CD4-positive, CD25-positive, alpha-beta regulatory T cell (primary cell): ENCODE measurements at regions not wholly inside any gene's neighbourhood (a gene's known extent, or its start where the extent isn't known, plus 50 kb on each side); places are given as distances from the start of the nearest gene placed in this dataset.

Experiments used
- ATAC-seq, 2 donors: fragments of 150-1000 bp; cut with Tn5 transposase; one replicate each; pipeline ENCODE4 v1.10.0; 2021; ENCODE audit warnings: low read depth in 2 of 2, moderate number of reproducible peaks in 2 of 2, moderate library complexity in 1 of 2
- DNase-seq, 3 donors: peaks; one replicate each; pipeline versions ENCODE4 v3.0.0 to v3.0.0-alpha.2; 2012 to 2022; ENCODE audit warnings: mixed read lengths in 1 of 3
- H3K27ac ChIP-seq: one replicate; pipeline ENCODE4 v1.7.0; 2013; ENCODE audit warnings: mild to moderate bottlenecking, low read length; ENCODE audit not compliant: insufficient read depth, poor library complexity, severe bottlenecking
- H3K27me3 ChIP-seq: one replicate; pipeline ENCODE4 v1.7.0; 2013; ENCODE audit warnings: low read length; ENCODE audit not compliant: control insufficient read depth, insufficient read depth
- H3K36me3 ChIP-seq: one replicate; pipeline ENCODE4 v1.7.0; 2013; ENCODE audit warnings: mild to moderate bottlenecking, low read length, moderate library complexity; ENCODE audit not compliant: control insufficient read depth, insufficient read depth
- H3K4me1 ChIP-seq: 2 replicates; pipeline ENCODE4 v1.7.0; 2013; ENCODE audit warnings: mild to moderate bottlenecking, low read length; ENCODE audit not compliant: insufficient read depth, control insufficient read depth, poor library complexity, severe bottlenecking
- H3K4me3 ChIP-seq: one replicate; pipeline ENCODE4 v1.7.0; 2013; ENCODE audit warnings: low read depth, mild to moderate bottlenecking, low read length, moderate library complexity
- H3K9me3 ChIP-seq, 2 experiments: 1 replicate in 1 of 2; 2 replicates in 1 of 2; pipeline ENCODE4 v1.7.0; 2013; ENCODE audit warnings: low read length in 2 of 2, mild to moderate bottlenecking in 1 of 2, moderate library complexity in 1 of 2; ENCODE audit not compliant: control insufficient read depth in 2 of 2
- H3K27ac Mint-ChIP-seq, 3 donors: one replicate each; pipeline ENCODE4 v1.8.0; 2020 to 2022; ENCODE audit warnings: mild to moderate bottlenecking in 3 of 3, mixed read lengths in 3 of 3, moderate library complexity in 2 of 3
- H3K27me3 Mint-ChIP-seq: one replicate; pipeline ENCODE4 v1.8.0; 2022; ENCODE audit warnings: mild to moderate bottlenecking, mixed read lengths
- H3K36me3 Mint-ChIP-seq: one replicate; pipeline ENCODE4 v1.8.0; 2020; ENCODE audit warnings: mixed read lengths
- H3K4me1 Mint-ChIP-seq, 4 donors: one replicate each; pipeline ENCODE4 v1.8.0; 2020 to 2022; ENCODE audit warnings: mixed read lengths in 4 of 4, mild to moderate bottlenecking in 1 of 4
- H3K4me3 Mint-ChIP-seq, 4 donors: one replicate each; pipeline ENCODE4 v1.8.0; 2020 to 2022; ENCODE audit warnings: mild to moderate bottlenecking in 4 of 4, mixed read lengths in 4 of 4, moderate library complexity in 3 of 4
- H3K9me3 Mint-ChIP-seq, 7 donors: one replicate each; pipeline ENCODE4 v1.8.0; 2020 to 2022; ENCODE audit warnings: mixed read lengths in 7 of 7, mild to moderate bottlenecking in 3 of 7, moderate library complexity in 2 of 7

GRCh38 chr4:25474690-25475089, 97.6 kb downstream of the ANAPC4 start:
- ATAC-seq (no peak), DNase-seq (no peak)
- H3K4me1 ChIP-seq = no peaks in the 10 kb centered on the region
- H3K27me3 ChIP-seq = no peaks in the 10 kb centered on the region
- Mint-ChIP-seq H3K4me1 (no peaks in the 10 kb centered on the region), H3K27me3 (peaks cover 6% of the 10 kb centered on the region), H3K36me3 (no peaks in the 10 kb centered on the region), H3K27ac (no peak overlapping the region), H3K9me3 (peaks cover 0 to 19% (median 3%) of the 10 kb centered on the region in 7 donors), H3K4me3 (no peak overlapping the region)
- no peak overlapping the region for H3K4me3 ChIP-seq
- no peaks in the 10 kb centered on the region for H3K9me3 ChIP-seq
- no peak overlapping the region for H3K27ac ChIP-seq
- H3K36me3 ChIP-seq = no peaks in the 10 kb centered on the region

DNA sequence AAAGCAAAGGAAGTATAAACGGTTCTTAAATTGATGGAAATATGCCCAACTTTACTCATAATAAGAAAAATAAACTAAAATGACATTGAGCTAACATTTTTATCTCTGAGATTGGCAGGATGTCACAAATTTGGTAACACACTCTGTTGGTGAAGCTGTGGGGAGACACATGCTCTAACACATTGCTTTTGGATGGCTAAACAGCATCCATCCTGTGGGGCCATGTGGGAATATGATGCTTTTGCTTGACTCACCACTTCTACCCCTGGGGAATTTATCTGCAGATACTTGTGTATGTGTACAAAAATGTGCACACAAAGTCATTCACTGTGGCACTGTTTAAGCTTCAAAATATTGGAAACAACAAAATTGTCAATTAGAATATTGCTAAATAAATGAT, 100.2 kb downstream of the ANAPC4 start:
- no peak overlapping the region for H3K27ac Mint-ChIP-seq
- H3K4me1 ChIP-seq = no peaks in the 10 kb centered on the region
- no peaks in the 10 kb centered on the region for H3K4me1 Mint-ChIP-seq

DNA sequence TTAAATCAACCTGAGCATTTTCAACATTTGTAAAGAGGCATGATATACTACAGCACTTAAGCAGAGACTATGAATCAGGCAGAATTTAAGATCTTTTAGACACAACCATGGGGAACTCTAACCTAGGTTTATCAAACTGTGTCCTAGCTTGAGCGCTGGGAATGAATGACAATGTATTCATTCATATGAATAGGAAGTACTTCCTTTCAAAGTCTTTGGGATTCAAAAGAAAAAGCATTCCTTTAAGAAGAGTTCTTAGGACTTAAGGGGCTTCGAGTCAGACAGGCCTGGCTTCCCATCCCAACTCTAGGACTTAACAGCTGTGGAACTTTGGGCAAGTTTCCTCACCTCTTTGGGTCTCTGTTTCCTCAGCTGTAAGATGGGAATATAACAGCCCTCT, 104.6 kb downstream of the ANAPC4 start:
- Mint-ChIP-seq H3K27me3 (peaks cover 8% of the 10 kb centered on the region), H3K27ac (no peak overlapping the region), H3K36me3 (no peaks in the 10 kb centered on the region), H3K4me1 (no peaks in the 10 kb centered on the region), H3K9me3 (peaks cover 0 to 19% (median 3%) of the 10 kb centered on the region in 7 donors), H3K4me3 (no peak overlapping the region)
- H3K9me3 ChIP-seq = peaks cover 0 to under 1% of the 10 kb centered on the region in 2 experiments
- no peaks in the 10 kb centered on the region for H3K36me3 ChIP-seq
- no peaks in the 10 kb centered on the region for H3K4me1 ChIP-seq
- no peaks in the 10 kb centered on the region for H3K27me3 ChIP-seq
- DNase-seq = no peak
- no peak for ATAC-seq
- H3K27ac ChIP-seq = no peak overlapping the region
- no peak overlapping the region for H3K4me3 ChIP-seq

More for the DNA sequence above, 100.2 kb downstream of the ANAPC4 start:
- H3K27me3 ChIP-seq = no peaks in the 10 kb centered on the region
- H3K27ac ChIP-seq = no peak overlapping the region
- H3K27me3 Mint-ChIP-seq = peaks cover 10% of the 10 kb centered on the region
- peaks cover 0 to 10% (median 0%) of the 10 kb centered on the region in 7 donors for H3K9me3 Mint-ChIP-seq
- no peaks in the 10 kb centered on the region for H3K36me3 Mint-ChIP-seq
- ATAC-seq (no peak), DNase-seq (no peak)
- no peaks in the 10 kb centered on the region for H3K9me3 ChIP-seq
- no peak overlapping the region for H3K4me3 Mint-ChIP-seq
- H3K4me3 ChIP-seq = no peak overlapping the region
- H3K36me3 ChIP-seq = no peaks in the 10 kb centered on the region

DNA sequence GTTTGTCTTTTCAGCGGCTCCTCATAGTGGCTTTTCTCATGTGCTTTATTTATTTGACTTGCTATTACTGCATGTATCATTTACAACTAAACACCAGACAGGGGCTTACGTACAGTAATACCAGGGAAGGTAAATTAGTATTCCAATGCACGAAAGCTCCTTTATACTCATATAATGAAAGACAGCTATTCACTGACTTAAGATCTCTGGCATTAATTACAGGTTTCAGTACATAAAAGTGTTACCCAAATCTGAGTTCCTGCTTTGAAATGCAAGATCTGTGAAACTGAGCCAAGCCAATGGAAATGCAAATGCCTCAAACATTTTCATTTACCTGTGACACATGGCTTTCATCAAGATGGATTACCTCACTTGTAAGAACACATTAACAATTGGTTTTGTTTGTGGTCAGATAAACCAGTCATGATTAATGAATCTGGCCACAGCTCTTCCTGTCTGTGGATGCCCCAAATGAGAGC, 107.2 kb downstream of the ANAPC4 start:
- H3K9me3 Mint-ChIP-seq = peaks cover 0 to 23% (median 3%) of the 10 kb centered on the region in 7 donors
- Histone ChIP-seq H3K27ac (no peak overlapping the region), H3K9me3 (peaks cover 0 to 2% of the 10 kb centered on the region in 2 experiments), H3K27me3 (no peaks in the 10 kb centered on the region), H3K4me1 (no peaks in the 10 kb centered on the region), H3K4me3 (no peak overlapping the region), H3K36me3 (no peaks in the 10 kb centered on the region)
- no peak overlapping the region for H3K27ac Mint-ChIP-seq
- ATAC-seq (no peak), DNase-seq (no peak)
- peaks cover 5% of the 10 kb centered on the region for H3K27me3 Mint-ChIP-seq
- H3K36me3 Mint-ChIP-seq = no peaks in the 10 kb centered on the region
- no peak overlapping the region for H3K4me3 Mint-ChIP-seq
- H3K4me1 Mint-ChIP-seq = no peaks in the 10 kb centered on the region

- no peak overlapping the region for H3K4me3 ChIP-seq
- ATAC-seq (no peak), DNase-seq (no peak)
- no peak overlapping the region for H3K27ac ChIP-seq
- Mint-ChIP-seq H3K36me3 (no peaks in the 10 kb centered on the region), H3K27me3 (peaks cover 13% of the 10 kb centered on the region), H3K4me1 (no peaks in the 10 kb centered on the region), H3K9me3 (peaks cover 0 to 23% (median 3%) of the 10 kb centered on the region in 7 donors), H3K4me3 (peak overlapping the region in 1 of 4 donors; percentile 7), H3K27ac (no peak overlapping the region)
- H3K27me3 ChIP-seq = no peaks in the 10 kb centered on the region
- peaks cover 0 to 2% of the 10 kb centered on the region in 2 experiments for H3K9me3 ChIP-seq
- no peaks in the 10 kb centered on the region for H3K4me1 ChIP-seq
- no peaks in the 10 kb centered on the region for H3K36me3 ChIP-seq
These were observed 108.0 kb downstream of the ANAPC4 start for GRCh38 chr4:25485104-25485503.

- H3K27me3 ChIP-seq = no peaks in the 10 kb centered on the region
- H3K36me3 ChIP-seq = no peaks in the 10 kb centered on the region
- no peak overlapping the region for H3K4me3 ChIP-seq
- Mint-ChIP-seq H3K4me1 (no peaks in the 10 kb centered on the region), H3K27me3 (peaks cover 9% of the 10 kb centered on the region), H3K9me3 (peaks cover 0 to 23% (median 3%) of the 10 kb centered on the region in 7 donors), H3K27ac (no peak overlapping the region), H3K4me3 (no peak overlapping the region), H3K36me3 (no peaks in the 10 kb centered on the region)
- no peak overlapping the region for H3K27ac ChIP-seq
- H3K9me3 ChIP-seq = peaks cover 0 to 2% of the 10 kb centered on the region in 2 experiments
- no peak for DNase-seq
- H3K4me1 ChIP-seq = no peaks in the 10 kb centered on the region
- ATAC-seq = no peak
These were observed 109.1 kb downstream of the ANAPC4 start for GRCh38 chr4:25486171-25486570.

DNA sequence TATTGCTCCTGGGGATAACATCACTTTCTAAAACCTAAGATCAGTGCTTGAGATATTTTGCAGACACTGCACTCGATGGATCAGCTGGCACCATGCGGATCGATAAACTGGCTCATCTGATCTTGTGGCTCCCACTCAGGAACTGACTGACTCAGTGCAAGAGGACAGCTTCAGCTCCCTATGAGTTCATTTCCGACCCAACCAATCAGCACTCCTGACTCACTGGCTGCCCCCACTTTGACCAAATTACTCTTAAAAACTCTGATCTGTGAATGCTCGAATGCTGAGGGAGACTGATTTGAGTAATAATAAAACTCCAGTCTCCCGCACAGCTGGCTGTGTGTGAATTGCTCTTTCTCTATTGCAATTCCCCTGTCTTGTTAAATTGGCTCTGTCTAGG, 110.1 kb downstream of the ANAPC4 start:
- H3K36me3 ChIP-seq = no peaks in the 10 kb centered on the region
- H3K4me1 Mint-ChIP-seq = no peaks in the 10 kb centered on the region
- no peak overlapping the region for H3K27ac ChIP-seq
- H3K27me3 Mint-ChIP-seq = peaks cover 9% of the 10 kb centered on the region
- H3K36me3 Mint-ChIP-seq = no peaks in the 10 kb centered on the region
- ATAC-seq = no peak
- H3K4me1 ChIP-seq = no peaks in the 10 kb centered on the region
- H3K27ac Mint-ChIP-seq = no peak overlapping the region
- H3K4me3 ChIP-seq = no peak overlapping the region
- H3K4me3 Mint-ChIP-seq = no peak overlapping the region
- DNase-seq = no peak
- H3K9me3 Mint-ChIP-seq = peaks cover 0 to 23% (median 3%) of the 10 kb centered on the region in 7 donors
- H3K27me3 ChIP-seq = no peaks in the 10 kb centered on the region
- peaks cover 0 to 2% of the 10 kb centered on the region in 2 experiments for H3K9me3 ChIP-seq

DNA sequence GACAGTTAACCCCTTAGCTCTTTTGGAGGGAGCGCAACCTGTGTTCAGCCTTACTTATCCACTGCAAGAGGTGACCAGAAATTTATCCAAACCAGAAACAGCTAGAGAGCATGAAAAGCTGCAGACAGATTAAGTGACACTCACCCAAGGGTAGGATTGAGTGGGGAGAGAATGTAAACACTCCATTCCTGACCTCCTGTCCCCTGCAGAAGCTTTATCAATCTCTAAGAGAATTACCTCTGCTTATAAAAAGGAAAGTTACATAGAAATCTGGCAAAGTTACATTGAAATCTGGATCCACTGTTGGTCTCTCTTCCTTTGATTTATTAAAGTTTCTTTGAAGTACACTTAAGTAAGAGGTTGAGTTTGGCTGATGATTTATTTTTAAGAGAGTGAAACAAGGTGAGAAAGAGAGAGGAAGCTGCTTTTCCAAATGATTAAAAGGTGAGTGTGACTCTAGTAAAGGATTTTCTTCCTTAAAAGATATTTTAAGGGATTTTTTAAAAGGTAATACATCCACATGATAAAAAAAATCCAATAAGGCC, 112.3 kb downstream of the ANAPC4 start:
- no peaks in the 10 kb centered on the region for H3K36me3 Mint-ChIP-seq
- H3K9me3 Mint-ChIP-seq = peaks cover 0 to 22% (median 5%) of the 10 kb centered on the region in 7 donors
- Histone ChIP-seq H3K36me3 (no peaks in the 10 kb centered on the region), H3K27ac (no peak overlapping the region), H3K4me1 (no peaks in the 10 kb centered on the region), H3K9me3 (peaks cover 0 to 2% of the 10 kb centered on the region in 2 experiments), H3K4me3 (no peak overlapping the region), H3K27me3 (no peaks in the 10 kb centered on the region)
- no peak overlapping the region for H3K27ac Mint-ChIP-seq
- H3K27me3 Mint-ChIP-seq = peaks cover 9% of the 10 kb centered on the region
- H3K4me1 Mint-ChIP-seq = no peaks in the 10 kb centered on the region
- ATAC-seq (no peak), DNase-seq (no peak)
- no peak overlapping the region for H3K4me3 Mint-ChIP-seq
